HFF-Myc (cell line): ENCODE measurements at regions not wholly inside any gene's neighbourhood (a gene's known extent, or its start where the extent isn't known, plus 50 kb on each side); places are given as distances from the start of the nearest gene placed in this dataset.

Experiments used
- DNase-seq: peaks from one replicate; pipeline ENCODE4 v3.0.0-alpha.2; 2011; ENCODE audit warnings: low read depth; ENCODE audit errors: extremely low read depth
- H3K4me3 ChIP-seq: replicated peaks from 2 replicates; pipeline ENCODE4 v1.5.1; 2011; ENCODE audit warnings: low read depth, mild to moderate bottlenecking, control low read depth, low read length
- CTCF ChIP-seq: IDR thresholded peaks from 2 replicates; pipeline ENCODE4 v1.5.1; 2012; ENCODE audit warnings: mild to moderate bottlenecking, low read depth, low read length, control low read depth; ENCODE audit errors: missing control alignments

- no peak for TF ChIP-seq CTCF
- H3K4me3 ChIP-seq: no peak overlapping the region
- no peak for DNase-seq
Measured at GRCh38 chrX:75673468-75673867, 111.6 kb downstream of the MAGEE2 start.

DNA sequence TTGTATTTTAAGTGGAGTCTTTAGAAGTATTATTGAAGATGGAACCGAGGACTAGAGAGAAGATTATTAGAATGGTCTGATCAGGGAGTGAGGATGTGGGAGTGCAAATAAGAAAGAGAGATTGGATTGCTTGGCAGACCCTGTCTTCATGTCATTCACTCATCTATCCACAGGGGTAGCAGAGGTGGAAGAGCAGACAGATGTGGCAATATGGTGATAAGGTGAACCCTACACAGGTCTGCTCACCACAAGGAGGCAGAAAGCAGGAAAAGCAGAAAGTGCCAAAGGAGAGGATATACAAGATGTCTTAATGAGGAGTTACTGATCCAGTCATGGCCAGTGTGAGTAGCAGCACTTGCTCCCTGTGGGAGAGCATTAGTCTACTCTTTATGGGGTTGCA is 129.4 kb downstream of the MAGEE2 start:
- no peak for DNase-seq
- no peak for TF ChIP-seq CTCF
- H3K4me3 ChIP-seq: no peak overlapping the region

DNA sequence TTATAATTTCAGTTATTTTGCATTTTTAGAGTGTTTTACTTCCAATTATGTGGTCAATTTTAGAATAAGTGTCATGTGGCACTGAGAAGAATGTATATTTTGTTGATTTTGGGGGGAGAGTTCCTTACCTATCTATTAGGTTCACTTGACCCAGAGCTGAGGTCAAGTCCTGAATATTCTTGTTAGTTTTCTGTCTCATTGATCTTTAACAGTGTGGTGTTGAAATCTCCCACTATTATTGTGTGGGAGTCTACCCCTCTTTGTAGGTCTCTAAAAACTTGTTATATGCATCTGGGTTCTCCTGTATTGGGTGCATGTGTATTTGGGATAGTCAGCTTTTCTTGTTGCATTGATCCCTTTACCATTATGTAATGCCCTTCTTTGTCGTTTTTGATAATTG is 127.0 kb upstream of the ZDHHC15 start:
- no peak for DNase-seq
- no peak for TF ChIP-seq CTCF
- H3K4me3 ChIP-seq: no peak overlapping the region

DNA sequence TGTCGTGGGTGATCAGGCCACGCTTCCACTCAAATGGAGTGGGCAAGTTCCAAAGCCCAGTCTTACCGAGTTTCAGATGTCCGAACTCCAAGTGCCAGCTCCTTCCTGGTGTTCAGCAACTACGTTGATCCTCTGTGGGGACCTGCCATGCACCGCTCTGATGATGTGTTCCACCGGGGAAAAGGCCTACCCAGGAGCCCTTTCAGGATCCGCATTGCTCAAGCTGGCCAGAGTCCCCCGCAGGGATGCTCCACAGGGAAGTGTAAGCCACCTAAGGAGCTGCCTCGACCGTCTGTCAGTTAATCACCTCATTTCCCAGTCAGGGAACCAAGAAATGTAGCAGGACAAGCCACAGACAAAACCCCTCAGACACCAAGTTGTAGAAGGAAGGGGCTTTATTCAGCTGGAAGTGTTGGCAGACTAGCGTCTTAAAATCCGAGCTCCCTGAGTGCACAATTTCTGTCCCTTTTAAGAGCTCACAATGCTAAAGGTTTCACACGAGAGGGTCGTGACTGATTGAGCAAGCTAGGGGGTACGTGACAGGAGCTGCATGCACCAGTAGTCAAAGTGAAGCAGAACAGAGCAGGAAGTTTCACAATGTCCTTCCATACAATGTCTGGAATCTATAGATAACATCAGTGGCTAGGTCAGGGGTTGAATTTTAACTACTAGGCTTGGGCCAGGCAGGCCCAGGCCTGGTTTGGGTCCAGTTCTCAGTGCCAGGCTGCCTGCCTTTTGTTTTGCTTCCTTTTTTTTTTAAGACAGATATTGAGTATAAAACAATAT is 126.2 kb upstream of the ZDHHC15 start:
- H3K4me3 ChIP-seq: no peak overlapping the region
- DNase-seq: no peak
- TF ChIP-seq CTCF: no peak

DNA sequence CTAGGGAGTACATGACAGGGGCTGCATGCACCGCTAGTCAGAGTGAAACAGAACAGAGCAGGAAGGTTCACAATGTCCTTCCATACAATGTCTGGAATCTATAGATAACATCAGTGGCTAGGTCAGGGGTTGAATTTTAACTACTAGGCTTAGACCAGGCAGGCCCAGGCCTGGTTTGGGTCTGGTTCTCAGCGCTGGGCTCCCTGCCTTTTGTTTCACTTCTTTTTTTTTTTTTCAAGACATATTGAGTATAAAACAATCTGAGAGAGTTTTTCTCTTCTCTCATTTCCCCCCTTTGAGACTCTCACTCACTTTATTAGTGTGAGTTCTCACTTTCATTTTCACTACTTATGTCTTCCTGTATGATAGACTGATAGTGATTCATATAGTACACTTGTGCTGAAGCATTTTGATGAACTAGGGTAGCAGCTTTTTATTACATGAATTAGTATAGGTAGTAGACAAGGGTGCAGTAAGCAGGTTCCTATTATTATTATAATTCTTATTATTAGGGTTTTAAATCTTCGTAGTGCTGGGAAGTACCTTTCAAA is 120.0 kb upstream of the ZDHHC15 start:
- no peak for DNase-seq
- no peak for TF ChIP-seq CTCF
- no peak overlapping the region for H3K4me3 ChIP-seq

- no peak for TF ChIP-seq CTCF
- DNase-seq: no peak
- H3K4me3 ChIP-seq: no peak overlapping the region
Measured at GRCh38 chrX:75638332-75638731, 115.5 kb upstream of the ZDHHC15 start.

GRCh38 chrX:75625232-75625631 is 102.4 kb upstream of the ZDHHC15 start:
- no peak for DNase-seq
- no peak for TF ChIP-seq CTCF
- no peak overlapping the region for H3K4me3 ChIP-seq
